Fibroblast of lung (primary cell): ENCODE measurements at regions not wholly inside any gene's neighbourhood (a gene's known extent, or its start where the extent isn't known, plus 50 kb on each side); places are given as distances from the start of the nearest gene placed in this dataset.

ENCODE experiments used
- DNase-seq, 2 donors: peaks; one replicate each; pipeline versions ENCODE4 v3.0.0 to v3.0.0-alpha.2; 2010; ENCODE audit warnings: low read depth in 2 of 2
- H2AFZ ChIP-seq: 2 replicates; pipeline ENCODE4 v1.5.1; 2012; ENCODE audit warnings: low read length, control low read depth, inconsistent platforms
- H3K27ac ChIP-seq: 2 replicates; pipeline ENCODE4 v1.5.1; 2011; ENCODE audit warnings: low read length, control low read depth; ENCODE audit not compliant: insufficient read depth
- H3K27me3 ChIP-seq: 2 replicates; pipeline ENCODE4 v1.5.1; 2011; ENCODE audit warnings: mild to moderate bottlenecking, low read length; ENCODE audit not compliant: control insufficient read depth, insufficient read depth
- H3K36me3 ChIP-seq: 2 replicates; pipeline ENCODE4 v1.5.1; 2011; ENCODE audit warnings: low read length; ENCODE audit not compliant: control insufficient read depth, insufficient read depth
- H3K4me1 ChIP-seq: 2 replicates; pipeline ENCODE4 v1.5.1; 2011; ENCODE audit warnings: low read length; ENCODE audit not compliant: control insufficient read depth, insufficient read depth; ENCODE audit errors: extremely low read depth
- H3K4me2 ChIP-seq: 2 replicates; pipeline ENCODE4 v1.5.1; 2011; ENCODE audit warnings: low read length, control low read depth; ENCODE audit not compliant: insufficient read depth; ENCODE audit errors: extremely low read depth
- H3K4me3 ChIP-seq, 4 experiments: fragments of 200-600 bp in 1 of 4; sonication (generic) in 1 of 4; replicated peaks in 1 of 4; 2 replicates each; pipeline ENCODE4 v1.5.1; 2011 to 2016; ENCODE audit warnings: low read length in 4 of 4, low read depth in 3 of 4, mild to moderate bottlenecking in 3 of 4, control low read depth in 2 of 4, inconsistent platforms in 1 of 4, mixed read lengths in 1 of 4; ENCODE audit not compliant: insufficient read depth in 1 of 4; ENCODE audit errors: control extremely low read depth in 1 of 4
- H3K79me2 ChIP-seq: 2 replicates; pipeline ENCODE4 v1.5.1; 2012; ENCODE audit warnings: mild to moderate bottlenecking, low read length, inconsistent platforms; ENCODE audit not compliant: control insufficient read depth, insufficient read depth
- H3K9ac ChIP-seq: 2 replicates; pipeline ENCODE4 v1.5.1; 2011; ENCODE audit warnings: mild to moderate bottlenecking, low read length, control low read depth; ENCODE audit not compliant: insufficient read depth
- H3K9me3 ChIP-seq: 2 replicates; pipeline ENCODE4 v1.5.1; 2012; ENCODE audit warnings: low read depth, low read length; ENCODE audit not compliant: control insufficient read depth, insufficient read depth
- H4K20me1 ChIP-seq: 2 replicates; pipeline ENCODE4 v1.5.1; 2011; ENCODE audit warnings: low read length; ENCODE audit not compliant: control insufficient read depth, insufficient read depth; ENCODE audit errors: extremely low read depth
- CTCF ChIP-seq, 2 donors: IDR thresholded peaks in 1 of 2; conservative IDR thresholded peaks in 1 of 2; 1 replicate in 1 of 2; 2 replicates in 1 of 2; pipeline ENCODE4 v1.5.1; 2011 to 2012; ENCODE audit warnings: low read length in 2 of 2, control low read depth in 1 of 2, inconsistent platforms in 1 of 2, low read depth in 1 of 2, mild to moderate bottlenecking in 1 of 2
- EZH2 ChIP-seq: IDR thresholded peaks from 2 replicates; pipeline ENCODE4 v1.5.1; 2012; ENCODE audit warnings: low read length, control low read depth, mild to moderate bottlenecking; ENCODE audit errors: missing control alignments

DNA sequence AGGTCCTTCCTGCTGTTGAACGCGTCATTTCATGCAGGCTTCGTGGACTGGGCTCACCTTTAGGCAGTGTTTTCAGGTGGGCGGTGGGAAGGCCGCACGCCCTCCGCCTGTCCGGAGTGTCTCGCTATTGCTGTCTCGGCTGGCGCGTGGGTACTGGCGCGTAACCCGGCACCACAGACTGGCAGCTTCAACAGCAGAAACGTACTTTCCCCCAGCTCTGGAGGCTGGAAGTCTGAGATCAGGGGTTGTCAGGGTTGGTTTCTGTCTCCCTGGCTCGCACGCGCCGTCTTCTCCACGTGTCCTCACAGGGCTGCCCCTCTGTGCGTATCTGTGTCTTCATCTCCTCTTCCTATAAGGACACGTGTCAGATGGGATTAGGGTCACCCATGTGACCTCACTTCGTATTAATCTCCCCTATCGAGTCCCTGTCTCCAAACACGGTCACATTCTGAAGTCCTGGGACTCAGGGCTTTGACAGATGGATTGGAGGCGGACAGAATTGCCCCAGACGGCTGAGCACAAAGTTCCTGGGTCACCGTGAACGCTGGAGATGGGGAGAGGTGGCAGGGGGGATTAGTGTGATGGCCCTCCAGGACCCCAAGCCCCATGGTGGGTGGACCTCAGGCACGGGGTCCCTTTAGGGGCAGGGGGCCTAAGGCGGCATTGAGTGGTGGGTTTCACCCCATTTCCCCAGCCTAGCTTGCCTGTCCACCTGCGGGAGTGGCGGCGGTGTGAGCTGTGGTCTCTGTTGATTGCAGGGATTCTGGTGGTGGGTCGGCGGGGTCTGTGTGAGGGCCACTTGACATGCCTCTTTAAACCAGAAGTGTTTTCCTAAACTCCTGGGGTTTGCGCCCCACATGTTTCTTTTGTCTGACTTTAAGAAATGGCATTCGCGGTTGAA, 83.4 kb upstream of the LRPAP1 start:
- Histone ChIP-seq H3K9ac (no peak overlapping the region), H3K9me3 (peaks cover 4% of the 10 kb centered on the region), H4K20me1 (no peaks in the 10 kb centered on the region), H3K4me2 (no peak overlapping the region), H3K36me3 (no peaks in the 10 kb centered on the region), H3K27ac (no peak overlapping the region), H3K27me3 (no peaks in the 10 kb centered on the region), H2AFZ (no peak overlapping the region), H3K79me2 (no peaks in the 10 kb centered on the region), H3K4me3 (no peak overlapping the region), H3K4me1 (no peaks in the 10 kb centered on the region)
- no peak for DNase-seq
- TF ChIP-seq EZH2 (no peak), CTCF (conservative IDR thresholded peaks at IDR 0.05 in 1 of 2, IDR thresholded peaks at IDR 0.05 in 1 of 2; ENCODE audit: low read depth in 1 of 2, low read length in 2 of 2) (no peak)

GRCh38 chr4:3614731-3614980, 82.4 kb upstream of the LRPAP1 start:
- DNase-seq = no peak
- Histone ChIP-seq H3K9me3 (peaks cover 4% of the 10 kb centered on the region), H3K79me2 (no peaks in the 10 kb centered on the region), H2AFZ (no peak overlapping the region), H4K20me1 (no peaks in the 10 kb centered on the region), H3K4me3 (no peak overlapping the region), H3K4me2 (no peak overlapping the region), H3K27me3 (no peaks in the 10 kb centered on the region), H3K4me1 (no peaks in the 10 kb centered on the region), H3K9ac (no peak overlapping the region), H3K27ac (no peak overlapping the region), H3K36me3 (no peaks in the 10 kb centered on the region)
- no peak for TF ChIP-seq CTCF (conservative IDR thresholded peaks at IDR 0.05 in 1 of 2, IDR thresholded peaks at IDR 0.05 in 1 of 2; ENCODE audit: low read depth in 1 of 2, low read length in 2 of 2)
- TF ChIP-seq EZH2 = no peak

DNA sequence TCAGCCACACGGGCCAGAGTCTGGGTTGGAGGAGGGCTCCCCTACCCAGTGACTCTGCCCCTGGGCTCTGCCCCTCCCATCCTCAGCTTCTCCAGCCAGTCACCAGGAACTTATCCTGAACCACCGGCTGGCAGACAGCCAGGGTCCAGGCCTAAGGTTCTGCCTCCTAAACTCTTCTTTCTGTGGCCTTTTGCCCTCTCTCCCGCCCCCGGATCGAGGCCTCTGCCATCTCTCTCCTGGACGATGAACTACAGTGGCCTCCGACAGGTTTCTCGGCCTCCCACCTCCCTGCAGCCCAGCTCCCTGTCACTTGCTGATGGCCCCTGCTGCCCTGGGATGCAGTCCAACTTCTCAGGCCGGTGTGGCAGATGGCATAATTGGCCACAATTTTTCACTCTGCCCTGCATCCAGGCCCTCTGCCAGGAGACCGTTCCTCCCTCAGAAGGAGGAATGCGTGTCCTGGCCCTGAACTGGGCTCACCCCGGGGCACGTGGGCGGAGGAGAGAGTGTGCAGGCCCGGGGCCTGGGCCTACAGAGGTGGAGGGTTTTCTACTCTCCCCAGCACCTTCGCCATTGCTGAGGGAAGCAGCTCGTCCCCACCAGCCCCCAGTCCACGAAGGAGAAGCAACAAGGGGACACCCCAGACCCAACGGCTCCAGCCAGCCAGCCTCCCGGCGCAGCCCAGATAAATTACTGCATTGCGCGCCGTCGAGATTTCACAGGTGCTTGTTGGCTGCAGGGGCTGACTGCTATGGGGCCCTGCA, 81.9 kb upstream of the LRPAP1 start:
- peaks cover 4% of the 10 kb centered on the region for H3K9me3 ChIP-seq
- TF ChIP-seq CTCF (conservative IDR thresholded peaks at IDR 0.05 in 1 of 2, IDR thresholded peaks at IDR 0.05 in 1 of 2; ENCODE audit: low read depth in 1 of 2, low read length in 2 of 2) = no peak
- no peak overlapping the region for H2AFZ ChIP-seq
- H3K27ac ChIP-seq = no peak overlapping the region
- H3K4me1 ChIP-seq = no peaks in the 10 kb centered on the region
- H3K79me2 ChIP-seq = no peaks in the 10 kb centered on the region
- no peak overlapping the region for H3K4me2 ChIP-seq
- H3K4me3 ChIP-seq = no peak overlapping the region
- no peaks in the 10 kb centered on the region for H4K20me1 ChIP-seq
- no peaks in the 10 kb centered on the region for H3K27me3 ChIP-seq
- H3K9ac ChIP-seq = no peak overlapping the region
- H3K36me3 ChIP-seq = no peaks in the 10 kb centered on the region
- no peak for DNase-seq
